IPS DF 6.9 (cell line): ENCODE measurements at regions not wholly inside any gene's neighbourhood (a gene's known extent, or its start where the extent isn't known, plus 50 kb on each side); places are given as distances from the start of the nearest gene placed in this dataset.

Source experiments
- DNase-seq: peaks from one replicate; pipeline ENCODE4 v3.0.0-alpha.2; 2013; ENCODE audit warnings: low read depth, low spot score
- H3K27ac ChIP-seq: one replicate; pipeline ENCODE4 v1.5.1; 2013; ENCODE audit warnings: low read length, control low read depth
- H3K27me3 ChIP-seq: 2 replicates; pipeline ENCODE4 v1.6.1; 2013; ENCODE audit warnings: mild to moderate bottlenecking, low read length; ENCODE audit not compliant: control insufficient read depth, insufficient read depth
- H3K36me3 ChIP-seq: 2 replicates; pipeline ENCODE4 v1.6.1; 2013; ENCODE audit warnings: low read length; ENCODE audit not compliant: control insufficient read depth, insufficient read depth
- H3K4me1 ChIP-seq: 2 replicates; pipeline ENCODE4 v1.6.1; 2013; ENCODE audit warnings: low read length; ENCODE audit not compliant: control insufficient read depth, insufficient read depth
- H3K4me3 ChIP-seq: 2 replicates; pipeline ENCODE4 v1.5.1; 2013; ENCODE audit warnings: mild to moderate bottlenecking, low read length
- H3K9me3 ChIP-seq: 2 replicates; pipeline ENCODE4 v1.6.1; 2013; ENCODE audit warnings: low read length, inconsistent platforms; ENCODE audit not compliant: control insufficient read depth, insufficient read depth
- WGBS: extraction: QIAGEN DNeasy Blood & Tissue Kit; methylation state at CpG from one replicate; pipeline ENCODE4 v1.1.7; 2013; ENCODE audit warnings: mixed read lengths, missing lambda C conversion rate; ENCODE audit not compliant: insufficient read length, insufficient coverage; 5-methylcytosine and 5-hydroxymethylcytosine counted together

GRCh38 chr3:21041621-21042020 is 709.4 kb downstream of the ZNF385D start:
- no CpG with 5 or more reads among the region's 1 CpG for WGBS
- Histone ChIP-seq H3K4me3 (no peak overlapping the region), H3K36me3 (no peaks in the 10 kb centered on the region), H3K27me3 (no peaks in the 10 kb centered on the region), H3K4me1 (no peaks in the 10 kb centered on the region), H3K9me3 (no peaks in the 10 kb centered on the region), H3K27ac (no peak overlapping the region)
- no peak for DNase-seq

- DNase-seq = no peak
- Histone ChIP-seq H3K4me1 (no peaks in the 10 kb centered on the region), H3K27ac (no peak overlapping the region), H3K9me3 (no peaks in the 10 kb centered on the region), H3K36me3 (no peaks in the 10 kb centered on the region), H3K27me3 (no peaks in the 10 kb centered on the region), H3K4me3 (no peak overlapping the region)
- no CpG with 5 or more reads among the region's 1 CpG for WGBS
Measured at GRCh38 chr3:21036888-21037287, 714.1 kb downstream of the ZNF385D start.

- WGBS = no CpG with 5 or more reads among the region's 5 CpGs
- no peaks in the 10 kb centered on the region for H3K4me1 ChIP-seq
- H3K27ac ChIP-seq = no peak overlapping the region
- no peak for DNase-seq
- H3K36me3 ChIP-seq = no peaks in the 10 kb centered on the region
- no peak overlapping the region for H3K4me3 ChIP-seq
- no peaks in the 10 kb centered on the region for H3K9me3 ChIP-seq
- no peaks in the 10 kb centered on the region for H3K27me3 ChIP-seq
Measured at GRCh38 chr3:21028412-21028811, 722.6 kb downstream of the ZNF385D start.

DNA sequence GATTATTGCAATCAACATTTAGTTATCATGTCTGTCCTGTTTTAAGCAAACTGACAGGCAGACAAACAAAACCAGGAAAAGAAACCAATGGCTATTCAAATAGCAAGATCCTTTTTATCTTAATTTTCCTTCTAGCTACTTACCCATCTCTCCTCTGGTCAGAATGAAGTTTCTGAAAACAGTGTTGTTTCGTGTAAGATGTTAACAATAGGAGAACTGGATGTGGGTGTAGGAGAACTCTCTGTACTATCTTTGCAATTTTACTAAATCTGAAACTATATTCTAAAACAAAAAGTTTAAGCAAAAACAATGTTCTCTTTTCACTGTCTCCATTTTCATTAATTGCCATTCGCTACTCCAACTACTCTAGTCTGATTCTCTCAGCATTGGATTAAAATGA is 726.4 kb downstream of the ZNF385D start:
- no peaks in the 10 kb centered on the region for H3K4me1 ChIP-seq
- H3K4me3 ChIP-seq = no peak overlapping the region
- DNase-seq = no peak
- H3K27me3 ChIP-seq = no peaks in the 10 kb centered on the region
- H3K9me3 ChIP-seq = no peaks in the 10 kb centered on the region
- no peak overlapping the region for H3K27ac ChIP-seq
- no peaks in the 10 kb centered on the region for H3K36me3 ChIP-seq
- WGBS = no CpG with 5 or more reads among the region's 2 CpGs

GRCh38 chr3:21020681-21021080 is 730.3 kb downstream of the ZNF385D start:
- no peaks in the 10 kb centered on the region for H3K27me3 ChIP-seq

GRCh38 chr3:21020043-21020442 is 731.0 kb downstream of the ZNF385D start:
- no peak for DNase-seq
- WGBS = no CpG with 5 or more reads among the region's 2 CpGs
- no peaks in the 10 kb centered on the region for H3K36me3 ChIP-seq
- no peak overlapping the region for H3K27ac ChIP-seq
- H3K9me3 ChIP-seq = no peaks in the 10 kb centered on the region
- H3K4me1 ChIP-seq = no peaks in the 10 kb centered on the region
- no peaks in the 10 kb centered on the region for H3K27me3 ChIP-seq
- H3K4me3 ChIP-seq = no peak overlapping the region

More at GRCh38 chr3:21020681-21021080, 730.3 kb downstream of the ZNF385D start:
- Histone ChIP-seq H3K4me3 (no peak overlapping the region), H3K36me3 (no peaks in the 10 kb centered on the region), H3K4me1 (no peaks in the 10 kb centered on the region), H3K27ac (no peak overlapping the region), H3K9me3 (no peaks in the 10 kb centered on the region)
- no peak for DNase-seq
- WGBS = no CpG with 5 or more reads among the region's 5 CpGs

GRCh38 chr3:21017115-21017852 is 733.7 kb downstream of the ZNF385D start:
- Histone ChIP-seq H3K4me3 (no peak overlapping the region), H3K27me3 (no peaks in the 10 kb centered on the region), H3K36me3 (no peaks in the 10 kb centered on the region), H3K9me3 (no peaks in the 10 kb centered on the region), H3K27ac (no peak overlapping the region), H3K4me1 (no peaks in the 10 kb centered on the region)
- DNase-seq = peak; percentile 22
- no CpG with 5 or more reads among the region's 10 CpGs for WGBS

DNA sequence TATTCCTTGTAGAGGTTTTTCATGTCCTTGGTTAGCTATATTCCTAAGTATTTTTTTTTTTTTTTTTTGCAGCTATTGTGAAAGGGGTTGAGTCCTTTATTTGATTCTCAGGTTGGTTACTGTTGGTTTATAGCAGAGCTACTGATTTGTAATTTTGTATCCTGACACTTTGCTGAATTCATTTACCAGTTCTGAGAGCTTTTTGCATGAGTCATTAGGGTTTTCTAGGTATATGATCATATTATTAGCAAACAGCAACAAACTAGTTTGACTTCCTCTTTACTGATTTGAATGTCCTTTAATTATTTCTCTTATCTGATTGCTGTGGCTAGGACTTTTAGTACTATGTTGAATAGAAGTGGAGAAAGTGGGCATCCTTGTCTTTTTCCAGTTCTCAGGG is 737.4 kb downstream of the ZNF385D start:
- Histone ChIP-seq H3K27ac (no peak overlapping the region), H3K27me3 (no peaks in the 10 kb centered on the region), H3K4me1 (no peaks in the 10 kb centered on the region), H3K9me3 (no peaks in the 10 kb centered on the region), H3K4me3 (no peak overlapping the region), H3K36me3 (no peaks in the 10 kb centered on the region)
- DNase-seq = no peak

GRCh38 chr3:20999661-21000060 is 751.3 kb downstream of the ZNF385D start:
- H3K4me1 ChIP-seq = no peaks in the 10 kb centered on the region
- H3K36me3 ChIP-seq = no peaks in the 10 kb centered on the region
- no peak for DNase-seq
- H3K9me3 ChIP-seq = no peaks in the 10 kb centered on the region
- no peaks in the 10 kb centered on the region for H3K27me3 ChIP-seq
- WGBS = no CpG with 5 or more reads among the region's 1 CpG
- H3K4me3 ChIP-seq = no peak overlapping the region
- H3K27ac ChIP-seq = no peak overlapping the region

DNA sequence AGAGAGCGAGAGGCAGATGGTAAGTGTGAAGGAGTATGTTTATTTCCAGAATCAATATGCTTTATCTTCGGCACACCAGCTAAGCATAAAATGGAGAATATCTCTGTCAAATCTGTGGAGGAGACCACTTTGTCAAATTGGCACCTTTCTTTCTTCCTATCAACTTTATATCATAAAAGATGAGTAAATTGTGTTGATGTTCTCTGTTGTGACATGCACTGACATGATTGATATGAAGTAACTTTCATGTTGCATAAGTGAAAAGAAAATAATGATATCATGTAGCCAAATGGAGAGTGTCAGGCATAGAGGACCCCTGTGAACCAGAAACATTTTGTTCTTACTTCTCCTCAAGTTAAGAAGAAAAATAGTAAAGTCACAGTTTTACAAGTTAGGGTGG is 753.8 kb downstream of the ZNF385D start:
- no peak overlapping the region for H3K27ac ChIP-seq
- DNase-seq = no peak
- H3K9me3 ChIP-seq = no peaks in the 10 kb centered on the region
- WGBS = no CpG with 5 or more reads among the region's 2 CpGs
- H3K36me3 ChIP-seq = no peaks in the 10 kb centered on the region
- no peaks in the 10 kb centered on the region for H3K4me1 ChIP-seq
- H3K4me3 ChIP-seq = no peak overlapping the region
- H3K27me3 ChIP-seq = no peaks in the 10 kb centered on the region

DNA sequence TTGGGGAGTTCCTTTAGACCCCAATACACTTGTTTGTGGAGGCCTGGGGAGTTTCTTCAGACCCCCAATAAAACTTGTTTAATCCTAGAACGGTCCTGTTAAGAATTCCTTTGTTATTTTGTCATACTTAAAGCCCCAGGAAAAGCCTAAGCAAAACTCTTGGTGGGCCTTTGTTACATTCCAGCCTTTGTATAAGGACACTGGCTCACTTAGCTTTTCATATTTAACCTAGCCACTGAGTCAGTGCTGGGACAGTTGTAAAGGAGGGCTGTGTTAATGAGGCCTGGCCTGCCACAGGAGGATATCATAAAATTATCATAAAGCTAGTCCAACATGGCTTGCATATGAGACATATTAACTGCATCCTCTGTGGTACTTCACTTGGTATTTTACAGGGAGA is 760.1 kb downstream of the ZNF385D start:
- Histone ChIP-seq H3K36me3 (no peaks in the 10 kb centered on the region), H3K27me3 (no peaks in the 10 kb centered on the region), H3K9me3 (no peaks in the 10 kb centered on the region), H3K27ac (no peak overlapping the region), H3K4me3 (no peak overlapping the region), H3K4me1 (no peaks in the 10 kb centered on the region)
- no peak for DNase-seq
- no CpG with 5 or more reads among the region's 1 CpG for WGBS
